Osteocyte (in vitro differentiated cells): ENCODE measurements at regions not wholly inside any gene's neighbourhood (a gene's known extent, or its start where the extent isn't known, plus 50 kb on each side); places are given as distances from the start of the nearest gene placed in this dataset.

ENCODE experiments used
- DNase-seq: peaks from one replicate; pipeline ENCODE4 v3.0.0; 2021; ENCODE audit warnings: mixed read lengths; ENCODE audit not compliant: unreplicated experiment; ENCODE audit errors: extremely low spot score
- H3K27ac Mint-ChIP-seq: one replicate; pipeline ENCODE4 v1.8.0; 2021; ENCODE audit warnings: mild to moderate bottlenecking, mixed read lengths; ENCODE audit not compliant: unreplicated experiment
- H3K27me3 Mint-ChIP-seq: one replicate; pipeline ENCODE4 v1.8.0; 2021; ENCODE audit warnings: mixed read lengths; ENCODE audit not compliant: unreplicated experiment
- H3K36me3 Mint-ChIP-seq: one replicate; pipeline ENCODE4 v1.8.0; 2021; ENCODE audit warnings: mixed read lengths; ENCODE audit not compliant: unreplicated experiment
- H3K4me1 Mint-ChIP-seq: one replicate; pipeline ENCODE4 v1.8.0; 2021; ENCODE audit warnings: mixed read lengths; ENCODE audit not compliant: unreplicated experiment
- H3K4me3 Mint-ChIP-seq: one replicate; pipeline ENCODE4 v1.8.0; 2021; ENCODE audit warnings: mild to moderate bottlenecking, moderate library complexity, mixed read lengths; ENCODE audit not compliant: unreplicated experiment
- H3K9me3 Mint-ChIP-seq: one replicate; pipeline ENCODE4 v1.8.0; 2021; ENCODE audit warnings: mixed read lengths; ENCODE audit not compliant: unreplicated experiment
- TF ChIP-seq, protein P1 (sequence below): fragments of 200-600 bp; sonication (generic); IDR thresholded peaks from 2 replicates; pipeline ENCODE4 v1.5.0; 2021; ENCODE audit warnings: antibody characterized with exemption, mild to moderate bottlenecking, moderate library complexity

DNA sequence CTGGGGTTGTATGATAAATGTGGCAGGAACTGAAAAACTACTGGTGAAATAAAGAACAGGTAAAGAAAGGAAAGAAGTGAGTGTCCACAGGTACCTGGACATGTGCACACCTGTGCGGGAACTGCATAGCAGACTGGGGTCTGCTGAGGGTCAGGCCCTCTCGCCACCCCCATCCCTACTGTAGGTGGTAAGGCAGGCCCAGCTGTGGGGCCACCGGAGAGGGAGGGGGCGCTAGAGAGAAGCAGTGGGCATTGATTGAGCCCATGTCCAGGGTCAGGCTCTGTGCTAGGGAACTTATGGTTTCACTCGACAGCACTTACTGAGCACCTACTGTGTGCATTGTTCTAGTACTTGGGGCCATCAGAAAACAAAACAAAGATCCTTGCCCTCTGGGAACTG is 400.5 kb downstream of the MATN1 start:
- peak; percentile 72 for DNase-seq
- no peaks in the 10 kb centered on the region for H3K36me3 Mint-ChIP-seq
- H3K4me3 Mint-ChIP-seq, result no peak overlapping the region
- H3K9me3 Mint-ChIP-seq, result no peaks in the 10 kb centered on the region
- no peak overlapping the region for H3K27ac Mint-ChIP-seq
- TF ChIP-seq, protein P1, sequence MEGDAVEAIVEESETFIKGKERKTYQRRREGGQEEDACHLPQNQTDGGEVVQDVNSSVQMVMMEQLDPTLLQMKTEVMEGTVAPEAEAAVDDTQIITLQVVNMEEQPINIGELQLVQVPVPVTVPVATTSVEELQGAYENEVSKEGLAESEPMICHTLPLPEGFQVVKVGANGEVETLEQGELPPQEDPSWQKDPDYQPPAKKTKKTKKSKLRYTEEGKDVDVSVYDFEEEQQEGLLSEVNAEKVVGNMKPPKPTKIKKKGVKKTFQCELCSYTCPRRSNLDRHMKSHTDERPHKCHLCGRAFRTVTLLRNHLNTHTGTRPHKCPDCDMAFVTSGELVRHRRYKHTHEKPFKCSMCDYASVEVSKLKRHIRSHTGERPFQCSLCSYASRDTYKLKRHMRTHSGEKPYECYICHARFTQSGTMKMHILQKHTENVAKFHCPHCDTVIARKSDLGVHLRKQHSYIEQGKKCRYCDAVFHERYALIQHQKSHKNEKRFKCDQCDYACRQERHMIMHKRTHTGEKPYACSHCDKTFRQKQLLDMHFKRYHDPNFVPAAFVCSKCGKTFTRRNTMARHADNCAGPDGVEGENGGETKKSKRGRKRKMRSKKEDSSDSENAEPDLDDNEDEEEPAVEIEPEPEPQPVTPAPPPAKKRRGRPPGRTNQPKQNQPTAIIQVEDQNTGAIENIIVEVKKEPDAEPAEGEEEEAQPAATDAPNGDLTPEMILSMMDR, result no peak
- no peaks in the 10 kb centered on the region for H3K4me1 Mint-ChIP-seq
- no peaks in the 10 kb centered on the region for H3K27me3 Mint-ChIP-seq

DNA sequence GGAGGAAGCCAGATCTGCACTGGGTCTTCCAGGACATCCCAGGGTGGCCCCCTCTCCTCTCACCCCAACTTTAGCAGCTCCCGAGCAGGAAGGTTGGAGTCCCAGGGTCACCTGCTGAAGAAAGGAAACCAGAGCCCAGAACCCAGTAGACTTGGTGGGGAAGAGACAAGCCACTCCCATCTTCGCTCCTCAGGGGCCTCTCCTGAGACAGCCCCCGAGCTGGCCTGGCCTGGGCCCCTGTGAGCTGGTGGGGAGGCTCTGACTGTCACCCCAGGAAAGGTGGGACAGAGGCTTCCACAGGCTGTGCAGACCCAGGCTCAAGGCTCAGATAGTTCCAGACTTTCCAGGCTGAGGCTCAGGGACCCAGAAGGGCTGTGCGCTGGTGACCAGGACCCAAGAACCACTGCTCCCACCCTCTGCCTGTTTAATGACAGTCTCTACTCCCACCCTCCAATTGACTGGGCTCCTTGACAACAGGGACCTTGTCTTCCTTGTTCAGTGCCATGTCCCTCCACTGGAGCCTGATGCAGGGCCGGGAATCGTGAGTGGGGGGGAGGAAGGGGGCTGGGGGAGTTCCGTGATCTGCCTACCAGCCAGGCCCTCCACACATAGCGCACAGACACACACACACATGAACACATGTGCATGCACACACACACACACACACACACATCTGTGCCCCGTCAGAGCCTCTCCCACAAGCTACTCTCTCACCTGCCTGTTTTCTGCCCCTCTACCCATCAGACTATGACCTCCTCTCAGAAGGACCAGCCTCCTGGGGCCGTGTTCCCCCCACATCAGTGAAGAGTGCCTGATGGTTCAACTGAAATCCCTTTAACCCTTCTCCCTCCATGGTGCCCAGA is 401.2 kb downstream of the MATN1 start:
- no peak overlapping the region for H3K27ac Mint-ChIP-seq
- no peaks in the 10 kb centered on the region for H3K27me3 Mint-ChIP-seq
- no peaks in the 10 kb centered on the region for H3K36me3 Mint-ChIP-seq
- TF ChIP-seq, protein P1, result no peak
- H3K9me3 Mint-ChIP-seq, result no peaks in the 10 kb centered on the region
- peak; percentile 79 for DNase-seq
- no peak overlapping the region for H3K4me3 Mint-ChIP-seq
- H3K4me1 Mint-ChIP-seq, result no peaks in the 10 kb centered on the region

DNA sequence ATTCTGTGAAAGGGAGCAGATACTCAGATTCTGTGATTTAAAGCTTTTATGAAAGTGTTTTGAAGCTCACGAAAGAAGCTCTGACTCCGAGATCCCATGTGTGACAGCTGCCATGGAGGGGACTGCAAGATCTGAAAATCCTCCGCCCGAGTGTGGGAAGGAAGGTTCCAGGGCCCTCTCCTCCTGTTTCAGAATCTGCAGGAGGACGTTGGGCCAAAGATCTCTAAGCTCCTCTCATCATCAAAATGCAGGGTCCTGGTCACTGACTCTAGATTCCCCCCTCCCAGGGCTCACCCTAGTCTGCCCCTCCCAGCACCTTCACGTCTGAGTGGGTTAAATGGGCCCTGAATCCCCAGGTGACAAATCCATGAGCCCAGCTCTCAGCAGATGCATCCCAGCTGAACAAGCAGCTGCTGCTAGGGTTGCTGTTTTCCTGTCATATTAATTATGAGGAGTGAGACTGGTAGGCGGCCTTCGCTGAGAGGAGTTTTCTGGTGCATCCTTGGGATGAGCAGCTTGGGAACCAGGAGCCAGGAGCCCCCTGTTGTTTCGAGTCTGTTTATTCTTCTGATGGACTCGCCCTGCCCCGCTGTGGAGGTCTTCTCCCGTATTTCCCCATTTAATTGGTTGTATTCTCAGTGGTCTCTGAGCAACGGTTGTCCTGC is 402.0 kb downstream of the MATN1 start:
- H3K9me3 Mint-ChIP-seq, result no peaks in the 10 kb centered on the region
- no peaks in the 10 kb centered on the region for H3K36me3 Mint-ChIP-seq
- H3K4me1 Mint-ChIP-seq, result no peaks in the 10 kb centered on the region
- TF ChIP-seq, protein P1, result no peak
- peak; percentile 78 for DNase-seq
- H3K4me3 Mint-ChIP-seq, result no peak overlapping the region
- H3K27me3 Mint-ChIP-seq, result no peaks in the 10 kb centered on the region
- no peak overlapping the region for H3K27ac Mint-ChIP-seq

DNA sequence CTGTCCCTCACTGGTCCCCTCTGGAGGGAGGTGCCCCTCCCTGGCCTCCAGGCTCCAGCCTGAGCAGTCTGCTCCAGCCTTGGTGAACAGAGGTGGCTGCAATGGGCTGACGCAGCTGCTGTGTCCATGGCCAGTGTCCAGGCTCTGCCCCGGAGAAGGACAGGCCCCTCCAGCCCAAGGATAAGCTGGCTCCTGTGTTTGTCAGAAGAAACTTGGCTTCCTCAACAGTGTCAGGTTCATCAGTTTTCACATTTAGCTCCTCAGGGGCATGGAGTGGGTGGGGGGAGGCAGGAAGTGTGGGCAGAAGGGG is 402.8 kb downstream of the MATN1 start:
- Mint-ChIP-seq H3K36me3 (no peaks in the 10 kb centered on the region), H3K4me1 (no peaks in the 10 kb centered on the region), H3K27ac (no peak overlapping the region), H3K9me3 (no peaks in the 10 kb centered on the region), H3K27me3 (no peaks in the 10 kb centered on the region), H3K4me3 (no peak overlapping the region)
- peak; percentile 73 for DNase-seq
- TF ChIP-seq, protein P1, result no peak

DNA sequence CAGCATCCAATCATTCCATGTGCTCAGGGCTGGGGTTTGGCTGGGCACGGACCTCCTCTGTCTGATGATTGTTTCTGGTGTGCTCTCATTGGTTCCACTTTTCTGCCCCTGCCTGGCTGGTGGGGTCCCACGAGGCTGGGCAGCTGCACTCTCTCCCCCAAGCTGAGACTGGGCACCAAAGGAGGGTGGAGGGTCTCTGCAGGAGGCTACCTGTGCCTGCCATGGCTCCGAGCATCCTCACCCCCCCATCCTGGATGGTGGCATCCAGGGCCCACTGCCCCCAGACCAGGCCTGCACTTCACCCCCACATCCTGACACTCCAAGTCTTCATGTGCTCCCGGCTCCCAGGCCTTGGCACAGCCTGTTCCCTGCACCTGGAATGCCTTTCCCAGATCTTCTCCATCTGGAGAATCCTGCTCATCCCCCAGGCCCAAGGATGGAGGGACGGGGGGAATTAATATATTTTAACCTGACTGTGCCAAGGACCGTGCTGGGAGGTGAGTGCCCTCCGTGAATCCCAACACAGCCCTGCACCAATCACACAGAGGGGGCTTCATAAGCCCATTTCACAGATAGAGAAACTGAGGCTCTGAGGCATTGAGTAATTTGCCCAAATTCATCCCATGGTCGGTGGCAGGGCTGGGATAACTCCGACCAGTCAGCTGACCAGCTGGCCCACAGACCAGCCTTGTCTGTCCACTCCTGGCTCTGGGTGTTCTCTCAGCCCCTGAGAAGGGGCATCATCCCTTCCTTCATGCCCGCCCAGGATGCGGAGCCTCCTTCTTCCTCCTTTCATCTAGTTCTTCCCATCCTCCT is 403.4 kb downstream of the MATN1 start:
- Mint-ChIP-seq H3K27me3 (no peaks in the 10 kb centered on the region), H3K4me3 (no peak overlapping the region), H3K36me3 (no peaks in the 10 kb centered on the region), H3K4me1 (no peaks in the 10 kb centered on the region), H3K27ac (no peak overlapping the region), H3K9me3 (no peaks in the 10 kb centered on the region)
- DNase-seq, result peak; percentile 80
- TF ChIP-seq, protein P1, result no peak
